Kidney capillary endothelial cell (primary cell): ENCODE measurements at regions not wholly inside any gene's neighbourhood (a gene's known extent, or its start where the extent isn't known, plus 50 kb on each side); places are given as distances from the start of the nearest gene placed in this dataset.

Experiments
- DNase-seq: peaks from one replicate; pipeline ENCODE4 v3.0.0-alpha.2; 2018; ENCODE audit warnings: low spot score

DNA sequence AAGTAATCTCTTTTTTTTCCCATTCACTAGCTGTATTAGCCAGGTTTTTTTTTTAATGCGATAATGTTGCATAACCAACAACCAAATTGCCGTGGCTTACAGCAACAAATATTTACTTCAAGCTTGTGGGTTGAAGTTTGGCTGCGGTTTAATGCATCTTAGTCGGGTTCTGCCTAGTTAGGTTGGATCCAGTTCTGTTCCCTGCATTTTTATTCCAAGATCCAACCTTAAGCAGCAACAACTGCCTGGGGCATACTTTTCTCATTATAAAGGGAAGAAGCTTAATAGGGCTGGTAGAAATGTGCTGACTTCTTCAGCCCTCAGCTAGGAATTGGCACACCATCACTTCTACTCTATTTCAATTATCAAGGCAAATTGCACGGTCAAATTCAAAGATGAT, 1115.5 kb upstream of the AUTS2 start:
- DNase-seq: no peak

DNA sequence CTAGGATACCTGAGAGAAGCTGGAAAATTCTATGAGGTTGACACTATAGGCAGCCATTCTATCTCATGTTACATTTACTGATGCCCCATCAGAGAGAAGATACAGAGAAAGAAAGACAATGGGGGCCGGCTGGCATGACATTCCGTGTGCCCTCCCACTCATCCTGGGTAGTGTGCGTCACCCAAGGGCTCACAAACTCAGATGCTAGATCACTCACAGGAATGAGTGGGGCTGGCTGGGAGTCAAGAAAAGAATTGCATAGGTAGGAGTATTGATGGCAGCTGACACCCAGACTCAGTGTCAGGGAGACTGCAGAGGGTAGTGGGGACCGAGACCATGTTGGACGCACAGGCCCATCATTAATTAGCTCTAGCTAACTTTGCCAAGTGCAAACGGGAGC, 1113.5 kb upstream of the AUTS2 start:
- no peak for DNase-seq

DNA sequence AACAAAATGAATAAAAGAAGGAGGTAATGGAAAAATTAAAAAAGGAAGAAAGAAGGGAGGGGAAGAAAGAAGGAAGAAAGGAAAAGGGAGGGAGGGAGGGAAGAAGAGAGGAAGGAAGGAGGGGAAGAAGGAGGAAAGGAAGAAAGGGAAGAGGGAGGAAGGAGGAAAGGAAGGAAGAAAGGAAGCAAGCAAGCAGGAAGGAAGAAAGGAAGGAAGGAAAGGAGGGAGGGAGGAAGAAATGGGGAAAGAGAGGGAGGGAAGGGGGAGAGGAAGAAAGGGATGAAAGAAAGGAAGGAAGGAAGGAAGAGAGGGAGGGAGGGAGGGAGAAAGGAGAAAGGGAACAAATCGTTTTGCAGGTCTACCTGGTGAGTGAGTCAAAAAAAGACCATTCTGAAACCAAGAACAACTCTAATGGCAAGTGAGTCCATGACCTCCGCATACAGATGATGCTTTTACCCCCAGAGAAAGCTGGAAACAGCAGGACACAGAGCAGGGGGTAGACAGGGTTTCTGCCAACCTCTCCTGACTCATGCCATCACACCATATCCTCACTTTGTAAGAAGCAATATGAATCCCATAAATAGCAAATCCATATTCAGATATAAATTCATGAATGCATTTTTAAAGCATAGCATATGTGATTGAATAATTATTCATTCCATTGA, 1112.9 kb upstream of the AUTS2 start:
- no peak for DNase-seq

DNA sequence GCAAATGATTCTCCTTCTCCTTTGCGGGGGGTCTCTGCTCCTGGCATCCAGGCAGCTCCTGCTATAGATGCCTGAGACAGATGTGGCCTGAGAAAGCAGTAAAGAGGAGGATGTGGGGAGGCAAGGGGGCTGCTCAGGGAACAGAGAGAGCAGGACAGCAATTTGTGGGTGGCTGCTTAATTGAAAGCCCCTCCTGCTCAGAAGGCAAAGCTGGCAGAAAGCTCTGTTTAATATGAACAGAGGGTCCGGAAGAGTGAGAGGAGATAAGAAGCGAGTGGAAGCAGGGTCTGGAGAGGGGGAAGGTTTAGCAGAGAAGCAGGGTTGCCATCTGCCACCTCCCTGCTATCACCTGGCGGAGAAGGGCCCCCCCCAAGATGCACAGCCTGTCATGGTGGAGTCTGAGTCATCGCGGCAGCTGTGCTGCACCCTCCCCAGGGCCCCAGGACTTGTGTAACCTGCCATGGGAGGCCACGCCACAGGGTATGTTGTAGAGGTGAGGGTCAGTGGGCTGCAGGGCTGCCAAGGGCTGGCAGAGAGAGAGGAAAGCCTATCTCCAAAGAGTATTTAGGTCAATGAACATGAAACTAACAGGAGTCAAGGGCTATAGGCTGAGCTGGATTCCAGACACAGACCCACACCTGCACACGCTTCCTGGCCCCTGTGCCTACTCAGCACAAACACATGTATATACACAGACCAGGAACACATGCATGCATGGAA, 1109.8 kb upstream of the AUTS2 start:
- DNase-seq: no peak

DNA sequence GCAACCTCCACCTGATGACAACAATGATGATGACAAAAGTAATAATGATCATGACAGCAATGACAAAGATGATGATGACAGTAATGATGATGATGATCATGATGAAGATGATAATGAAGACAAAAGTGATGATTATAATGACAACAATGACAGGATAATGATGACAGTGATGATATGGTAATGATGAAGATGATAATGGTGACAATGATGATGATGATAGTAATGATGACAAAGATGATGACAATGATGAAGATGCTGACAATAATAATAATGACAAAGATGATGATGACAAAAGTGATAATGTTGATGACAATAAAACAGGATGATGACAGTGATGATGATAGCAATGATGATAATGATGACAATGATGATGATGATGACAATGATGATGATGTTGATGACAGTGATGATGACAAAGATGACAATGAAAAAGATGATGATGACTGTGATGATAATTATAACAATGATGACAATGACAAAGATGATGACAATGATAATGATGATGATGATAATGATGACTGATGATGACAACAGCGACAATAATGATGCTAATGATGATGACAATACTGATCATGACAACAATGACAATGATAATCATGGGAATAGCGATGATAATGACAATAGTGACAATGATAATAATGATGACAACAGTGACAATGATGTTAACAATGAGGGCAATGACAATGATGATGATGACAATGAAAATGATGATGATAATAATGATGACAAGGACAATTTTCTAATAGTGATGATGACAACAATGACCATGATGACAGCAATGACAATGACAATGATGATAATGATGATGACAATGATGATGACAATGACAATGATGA, 1106.5 kb upstream of the AUTS2 start:
- no peak for DNase-seq

DNA sequence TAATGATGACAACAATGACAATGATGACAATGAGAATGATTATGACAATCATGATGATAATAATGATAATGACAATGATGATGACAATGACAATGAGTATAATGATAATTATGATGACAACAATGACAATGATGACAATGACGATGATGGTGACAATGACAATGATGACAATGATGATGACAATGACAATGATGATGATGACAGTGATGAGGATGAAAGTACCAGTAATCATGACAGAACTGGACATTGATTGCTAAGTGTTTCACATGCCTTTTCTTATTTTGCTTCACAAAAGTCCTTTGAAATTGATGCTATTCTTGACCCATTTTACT, 1106.0 kb upstream of the AUTS2 start:
- DNase-seq: no peak

DNA sequence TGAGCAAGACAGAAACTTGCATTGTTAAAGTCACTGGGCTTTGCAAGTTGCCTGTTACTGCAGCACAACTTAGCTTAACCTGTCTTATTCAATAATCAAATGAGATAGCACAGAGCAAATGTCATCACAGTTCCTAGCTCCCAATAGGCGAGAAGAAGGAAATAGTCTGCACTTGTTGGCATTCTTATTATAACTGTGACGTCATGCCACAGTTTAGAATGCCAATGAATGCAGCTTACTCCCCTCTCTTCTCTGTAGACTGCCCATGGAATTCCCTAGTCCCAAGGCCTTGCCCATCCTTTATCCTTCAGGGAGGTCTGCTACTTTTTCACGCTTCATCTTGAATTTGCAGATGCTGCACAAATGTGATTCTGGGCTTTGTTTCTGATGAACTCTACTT, 1094.9 kb upstream of the AUTS2 start:
- DNase-seq: no peak

DNA sequence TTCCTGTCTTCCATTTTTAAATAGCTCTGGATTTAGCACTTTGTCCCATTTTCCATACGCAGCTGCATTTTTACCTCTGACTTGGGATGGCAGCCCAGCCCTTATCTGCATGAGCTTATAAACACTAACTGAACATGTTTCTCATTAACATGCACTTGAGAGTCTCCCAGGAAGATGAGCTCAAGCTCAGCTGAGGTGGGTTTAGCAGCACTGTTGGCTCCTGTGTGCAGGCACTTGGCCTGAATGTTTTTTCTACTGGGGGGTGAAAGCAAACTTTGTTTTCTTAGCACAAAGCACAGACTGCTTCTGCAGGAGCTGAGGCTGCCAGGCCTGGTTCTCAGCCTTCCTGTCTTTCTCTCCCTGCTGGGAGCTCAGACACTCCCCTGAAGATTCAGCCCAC, 1093.6 kb upstream of the AUTS2 start:
- no peak for DNase-seq

DNA sequence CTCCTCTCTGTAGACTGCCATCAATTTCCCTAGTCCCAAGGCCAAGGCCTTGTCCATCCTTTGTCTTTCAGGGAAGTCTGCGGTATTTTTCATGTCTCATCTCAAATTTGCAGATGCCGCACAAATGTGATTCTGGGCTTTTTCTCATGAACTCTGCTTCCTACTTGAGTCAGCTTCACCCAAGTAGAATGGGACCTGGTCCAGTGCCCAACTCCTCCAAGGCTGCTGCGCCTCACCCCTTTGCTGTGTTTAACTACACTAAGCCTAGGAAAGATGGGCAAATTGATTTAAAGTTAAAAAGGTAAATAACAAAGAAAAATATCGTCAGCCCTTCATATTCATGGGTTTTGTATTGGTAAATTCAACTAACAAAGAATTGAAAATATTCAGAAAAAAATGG, 1092.6 kb upstream of the AUTS2 start:
- no peak for DNase-seq

DNA sequence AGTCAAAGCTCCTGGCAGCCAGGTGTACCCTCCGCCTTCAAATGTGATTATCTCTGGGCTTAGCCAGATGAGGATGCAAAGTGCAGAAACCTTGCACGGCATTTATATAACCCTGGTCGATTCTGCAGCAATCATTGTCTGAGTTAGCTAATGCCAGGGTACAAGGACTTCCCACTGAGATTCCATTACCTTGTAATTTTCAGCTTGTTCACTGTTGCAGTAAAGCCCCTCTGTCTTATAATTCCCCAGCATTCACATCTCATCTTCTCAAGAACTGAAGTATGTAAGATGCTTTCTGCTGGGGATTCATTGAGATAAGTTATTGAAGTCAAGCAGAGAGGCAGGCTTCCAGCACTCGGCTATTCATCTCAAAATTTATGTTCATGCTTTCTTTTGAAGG, 1090.6 kb upstream of the AUTS2 start:
- no peak for DNase-seq

DNA sequence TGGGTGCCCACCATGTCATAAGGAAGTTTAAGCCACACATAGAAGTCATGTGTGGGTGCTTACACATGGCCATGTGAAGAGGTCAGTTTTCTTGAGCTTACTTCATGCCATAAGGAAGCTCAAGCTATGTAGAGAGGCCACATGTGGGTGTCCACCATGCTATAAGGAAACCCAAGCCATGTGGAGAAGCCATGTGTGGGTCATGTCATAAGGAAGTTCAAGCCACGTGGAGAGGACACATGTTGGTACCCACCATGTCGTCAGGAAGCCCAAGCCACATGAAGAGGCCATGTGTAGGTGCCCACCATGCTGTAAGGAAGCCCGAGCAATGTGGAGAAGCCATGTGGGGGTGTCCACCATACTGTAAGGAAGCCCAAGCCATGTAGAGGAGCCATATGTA, 1089.2 kb upstream of the AUTS2 start:
- DNase-seq: no peak

DNA sequence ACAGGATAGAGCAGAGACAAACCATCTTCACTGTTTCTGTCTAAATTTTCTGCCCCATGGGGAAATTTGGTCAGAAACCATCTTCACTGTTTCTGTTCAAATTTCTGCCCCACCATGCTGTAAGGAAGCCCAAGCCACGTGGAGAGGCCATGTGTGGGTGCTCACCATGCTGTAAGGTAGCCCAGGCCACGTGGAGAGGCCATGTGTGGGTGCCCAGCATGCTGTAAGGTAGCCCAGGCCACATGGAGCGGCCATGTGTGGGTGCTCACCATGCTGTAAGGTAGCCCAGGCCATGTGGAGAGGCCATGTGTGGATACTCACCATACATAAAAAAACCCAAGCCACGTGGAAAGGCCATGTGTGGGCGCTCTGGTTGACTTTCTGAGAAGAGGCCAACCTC, 1088.7 kb upstream of the AUTS2 start:
- no peak for DNase-seq

DNA sequence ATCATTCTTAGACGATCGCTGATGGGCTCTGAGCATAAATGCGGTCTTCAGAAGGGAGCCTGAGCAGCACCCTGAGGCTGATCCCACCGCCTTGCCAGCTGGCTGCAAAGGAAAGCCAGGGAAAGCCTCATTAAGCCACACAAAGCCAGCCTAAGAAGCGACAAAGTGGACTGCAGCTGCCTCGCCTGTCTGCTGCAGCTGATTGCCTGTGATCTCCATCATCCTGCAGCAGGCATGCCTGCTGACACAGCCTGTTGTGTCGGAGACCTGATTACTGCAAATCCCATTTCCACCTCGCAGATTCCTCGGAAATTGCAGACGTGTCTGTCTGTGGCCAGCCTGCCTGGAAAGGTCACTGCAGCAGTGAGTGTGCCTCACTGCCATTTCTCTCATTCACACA, 1087.0 kb upstream of the AUTS2 start:
- DNase-seq: no peak

DNA sequence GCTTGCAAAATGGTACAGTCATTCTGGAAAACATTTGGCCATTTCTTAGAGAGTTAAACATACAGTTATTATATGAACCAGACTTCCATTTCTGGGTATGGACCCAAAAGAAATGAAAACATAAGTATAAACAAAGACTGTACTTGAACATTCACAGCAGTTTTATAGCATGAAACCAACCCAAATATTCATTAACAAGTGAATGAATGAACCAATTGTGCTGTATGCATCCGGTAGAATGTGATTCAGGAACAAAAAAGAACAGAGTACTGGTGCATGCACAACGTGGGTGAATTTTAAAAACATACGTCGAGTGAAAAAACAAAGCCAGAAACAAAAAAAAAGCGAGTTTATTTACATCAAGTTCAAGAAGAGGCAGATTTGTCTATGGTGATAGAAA, 1085.8 kb upstream of the AUTS2 start:
- DNase-seq: no peak

DNA sequence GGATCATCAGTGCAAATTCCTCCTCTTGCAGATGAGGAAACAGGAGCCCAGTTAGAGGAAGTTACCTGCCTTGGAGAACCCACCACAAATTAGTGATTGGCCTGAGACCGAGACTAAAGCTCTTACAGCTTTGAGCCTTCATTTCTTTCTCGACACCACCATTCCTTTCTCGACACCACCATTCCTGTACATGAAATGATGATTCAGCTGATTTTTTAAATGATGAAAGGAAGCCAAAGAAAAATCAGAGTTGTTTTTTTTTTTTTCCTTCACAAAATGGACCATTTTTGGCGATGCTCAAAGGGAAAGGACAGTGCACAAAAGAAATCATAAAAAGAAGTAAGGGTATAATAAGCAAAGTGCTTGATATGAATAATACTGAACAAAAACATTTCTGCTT, 1080.2 kb upstream of the AUTS2 start:
- DNase-seq: no peak

DNA sequence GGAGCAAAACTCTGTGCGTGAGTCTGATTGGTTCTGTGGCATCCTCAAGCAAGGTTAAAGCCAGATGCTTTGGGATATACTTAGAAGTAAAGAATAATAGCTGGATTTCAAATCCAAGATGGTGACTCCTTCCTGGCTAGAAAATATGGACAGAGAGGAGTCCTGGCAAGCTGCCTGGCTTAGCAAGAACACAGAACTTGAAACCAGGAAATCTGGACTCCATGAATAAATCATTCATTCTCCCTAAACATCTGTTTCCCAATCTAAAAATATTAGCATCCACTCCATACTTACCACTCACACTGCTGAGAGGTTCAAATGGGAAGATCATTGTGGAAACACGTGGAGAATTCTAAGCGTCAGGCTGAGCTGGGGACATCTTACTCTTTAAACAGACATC, 1074.1 kb upstream of the AUTS2 start:
- DNase-seq: no peak

DNA sequence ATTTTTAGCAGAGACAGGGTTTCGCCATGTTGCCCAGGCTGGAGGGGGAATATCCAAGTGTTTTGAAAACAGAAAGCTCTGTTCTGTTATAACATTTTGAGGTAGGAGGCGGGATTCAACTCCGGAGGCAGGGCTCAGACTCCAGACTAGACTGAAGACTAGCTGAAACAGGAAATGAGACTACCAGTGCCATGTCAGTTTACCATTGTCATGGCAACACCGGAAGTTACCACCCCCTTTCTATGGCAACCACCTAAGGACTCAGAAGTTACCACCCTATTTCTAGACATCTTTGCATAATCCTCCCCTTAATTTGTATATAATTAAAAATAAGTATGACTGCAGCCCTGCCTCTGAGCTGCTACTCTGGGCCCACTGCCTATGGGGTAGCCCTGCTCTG, 1069.1 kb upstream of the AUTS2 start:
- DNase-seq: no peak

DNA sequence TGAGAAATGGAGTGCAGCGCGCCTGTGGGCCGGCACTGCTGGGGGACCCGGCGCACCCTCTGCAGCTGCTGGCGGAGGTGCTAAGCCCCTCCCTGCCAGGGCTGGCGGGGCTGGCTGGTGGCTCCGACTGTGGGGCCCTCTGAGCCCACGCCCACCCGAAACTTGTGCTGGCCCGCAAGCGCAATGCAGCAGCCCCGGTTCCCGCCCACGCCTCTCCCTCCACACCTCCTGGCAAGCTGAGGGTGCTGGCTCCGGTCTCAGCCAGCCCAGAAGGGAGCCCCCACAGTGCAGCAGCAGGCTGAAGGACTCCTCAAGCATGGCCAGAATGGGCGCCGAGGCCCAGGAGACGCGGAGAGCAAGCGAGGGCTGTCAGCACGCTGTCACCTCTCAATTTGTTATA, 1063.0 kb upstream of the AUTS2 start:
- DNase-seq: no peak

DNA sequence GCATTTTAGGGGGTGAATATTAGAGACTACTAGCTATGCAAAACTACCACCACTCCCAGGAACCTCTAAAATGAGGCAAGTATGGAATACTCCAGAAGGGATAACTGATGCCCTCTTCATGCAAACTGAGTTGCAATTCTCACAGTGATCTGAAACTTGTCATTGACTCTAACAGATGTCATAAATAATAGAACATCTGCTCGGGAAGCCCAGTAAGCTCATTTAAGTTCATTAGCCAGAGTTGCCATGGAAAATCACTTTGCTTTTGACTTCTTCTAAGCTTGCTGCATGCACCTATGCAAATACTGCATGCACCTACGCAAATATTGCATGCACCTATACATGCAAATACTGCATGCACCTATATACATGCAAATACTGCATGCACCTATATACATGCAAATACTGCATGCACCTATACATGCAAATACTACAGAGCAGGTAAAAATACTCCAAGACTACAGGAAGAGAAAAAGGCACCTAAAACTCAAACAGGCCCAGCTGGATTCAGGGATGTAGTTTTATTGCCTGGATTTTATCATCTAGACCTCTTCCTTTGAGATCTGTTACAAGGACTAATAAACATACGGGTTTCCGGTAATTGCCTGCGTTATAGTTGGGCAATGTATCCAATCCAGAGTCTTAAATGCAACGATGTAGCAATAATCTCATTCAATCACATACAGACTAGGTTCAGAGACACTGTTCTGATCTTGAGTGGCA, 1061.1 kb upstream of the AUTS2 start:
- no peak for DNase-seq

DNA sequence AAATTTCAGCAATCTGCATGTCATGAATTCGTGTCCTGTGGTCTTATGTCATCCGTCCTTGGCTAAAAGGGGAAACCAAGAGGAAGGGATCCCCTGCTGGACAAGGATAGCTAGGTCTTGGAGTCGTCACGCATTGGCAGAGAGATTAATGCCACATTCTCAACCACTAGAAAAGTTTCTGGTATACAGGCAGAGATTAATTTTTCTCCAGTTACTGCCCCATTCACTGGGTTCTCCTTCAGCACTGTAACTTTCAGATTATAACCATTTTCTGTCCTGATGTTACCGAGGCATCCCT, 1060.6 kb upstream of the AUTS2 start:
- no peak for DNase-seq

DNA sequence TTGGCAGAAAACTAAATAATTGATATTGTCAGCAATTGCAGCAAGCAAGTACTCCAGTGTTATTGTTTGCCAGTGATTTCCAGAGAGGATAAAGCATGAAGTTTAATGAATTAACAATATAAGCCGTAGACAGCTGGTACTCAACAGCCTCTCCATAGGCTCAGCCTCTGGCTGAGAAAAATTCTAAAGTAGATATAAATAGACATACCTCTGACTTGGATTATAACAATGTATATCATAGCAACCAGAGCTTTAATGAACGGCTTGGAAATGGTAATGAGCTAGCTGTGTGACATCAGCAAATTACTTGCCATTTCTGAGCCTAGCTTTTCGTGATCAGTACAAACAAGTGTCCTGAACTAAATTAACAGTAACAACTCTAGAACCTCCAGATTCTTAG, 1055.4 kb upstream of the AUTS2 start:
- DNase-seq: no peak

DNA sequence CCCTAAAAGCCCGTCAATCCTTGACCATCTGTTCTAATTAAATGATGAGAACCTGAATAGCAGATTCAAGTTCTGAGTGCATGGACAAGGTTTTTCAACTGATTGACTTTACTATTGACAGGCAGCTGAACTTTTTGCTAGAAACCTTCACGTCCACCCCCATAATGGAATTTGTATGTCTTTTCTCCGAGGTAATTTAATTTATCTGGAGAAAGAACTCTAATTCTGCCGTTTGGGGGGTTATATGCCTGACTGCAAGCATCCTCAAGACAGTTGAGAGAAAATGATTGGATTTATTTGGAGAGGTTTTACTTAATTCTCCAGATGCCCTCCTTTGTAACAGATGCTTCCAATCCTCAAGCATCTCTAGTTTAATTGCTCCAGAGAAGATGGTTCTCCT, 1053.4 kb upstream of the AUTS2 start:
- no peak for DNase-seq

DNA sequence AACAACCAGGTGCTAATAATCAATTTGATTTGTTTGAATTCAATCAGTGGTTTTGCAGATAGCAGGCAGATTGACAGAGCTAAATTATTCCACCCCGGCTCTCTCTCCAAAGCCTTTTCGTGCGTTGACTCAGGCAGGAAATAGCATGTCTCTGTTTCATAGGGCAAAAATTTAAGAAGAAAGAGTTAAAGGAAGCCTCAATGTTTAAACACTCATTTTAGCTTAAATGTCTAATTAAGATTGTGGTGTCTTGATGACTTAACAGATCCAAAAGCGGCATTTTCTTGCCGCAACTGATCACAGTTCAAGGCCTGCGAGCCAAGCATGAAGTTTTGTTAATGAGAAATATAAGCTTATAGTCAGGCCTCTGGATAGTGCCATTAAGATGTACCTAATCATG, 1051.1 kb upstream of the AUTS2 start:
- peak; percentile 4 for DNase-seq
